ENCODE measurements at regions not wholly inside any gene's neighbourhood (a gene's known extent, or its start where the extent isn't known, plus 50 kb on each side); places are given as distances from the start of the nearest gene placed in this dataset.

DNA sequence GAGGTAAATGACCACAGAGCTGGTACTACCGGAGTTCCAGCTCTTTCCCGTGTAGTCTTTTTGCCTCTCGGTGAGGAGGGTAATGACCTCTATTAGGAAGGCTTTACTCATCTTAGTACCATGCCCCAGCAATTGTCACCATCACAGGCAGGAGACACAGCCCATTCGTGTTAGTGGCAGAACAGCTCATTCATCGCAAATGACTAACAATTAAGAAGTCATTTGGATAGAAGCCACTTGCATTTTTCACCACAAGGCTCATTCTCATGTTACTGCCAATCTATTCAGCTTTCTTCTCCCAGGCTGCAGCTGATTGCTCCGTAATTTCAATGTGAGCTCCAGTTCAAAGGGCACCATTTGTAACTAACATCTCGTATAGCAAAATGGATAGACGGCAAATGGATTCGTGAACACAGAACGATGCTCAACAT, 718.8 kb upstream of the TMEM132C start:
- H3K4me1 ChIP-seq (ENCODE audit: low read depth): no peaks in the 10 kb centered on the region
- H3K4me3 ChIP-seq: no peak overlapping the region
- H3K36me3 ChIP-seq: no peaks in the 10 kb centered on the region
- no peaks in the 10 kb centered on the region for H3K27me3 ChIP-seq
- no peak overlapping the region for H3K27ac ChIP-seq
- H3K9me3 ChIP-seq (ENCODE audit: low read depth): no peaks in the 10 kb centered on the region
- no peak for DNase-seq (ENCODE audit: low read depth in 1 of 2, low spot score in 1 of 2)
- TF ChIP-seq, protein P1, sequence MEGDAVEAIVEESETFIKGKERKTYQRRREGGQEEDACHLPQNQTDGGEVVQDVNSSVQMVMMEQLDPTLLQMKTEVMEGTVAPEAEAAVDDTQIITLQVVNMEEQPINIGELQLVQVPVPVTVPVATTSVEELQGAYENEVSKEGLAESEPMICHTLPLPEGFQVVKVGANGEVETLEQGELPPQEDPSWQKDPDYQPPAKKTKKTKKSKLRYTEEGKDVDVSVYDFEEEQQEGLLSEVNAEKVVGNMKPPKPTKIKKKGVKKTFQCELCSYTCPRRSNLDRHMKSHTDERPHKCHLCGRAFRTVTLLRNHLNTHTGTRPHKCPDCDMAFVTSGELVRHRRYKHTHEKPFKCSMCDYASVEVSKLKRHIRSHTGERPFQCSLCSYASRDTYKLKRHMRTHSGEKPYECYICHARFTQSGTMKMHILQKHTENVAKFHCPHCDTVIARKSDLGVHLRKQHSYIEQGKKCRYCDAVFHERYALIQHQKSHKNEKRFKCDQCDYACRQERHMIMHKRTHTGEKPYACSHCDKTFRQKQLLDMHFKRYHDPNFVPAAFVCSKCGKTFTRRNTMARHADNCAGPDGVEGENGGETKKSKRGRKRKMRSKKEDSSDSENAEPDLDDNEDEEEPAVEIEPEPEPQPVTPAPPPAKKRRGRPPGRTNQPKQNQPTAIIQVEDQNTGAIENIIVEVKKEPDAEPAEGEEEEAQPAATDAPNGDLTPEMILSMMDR (IDR thresholded peaks at IDR 0.05; ENCODE audit: low read depth, low read length): no peak

DNA sequence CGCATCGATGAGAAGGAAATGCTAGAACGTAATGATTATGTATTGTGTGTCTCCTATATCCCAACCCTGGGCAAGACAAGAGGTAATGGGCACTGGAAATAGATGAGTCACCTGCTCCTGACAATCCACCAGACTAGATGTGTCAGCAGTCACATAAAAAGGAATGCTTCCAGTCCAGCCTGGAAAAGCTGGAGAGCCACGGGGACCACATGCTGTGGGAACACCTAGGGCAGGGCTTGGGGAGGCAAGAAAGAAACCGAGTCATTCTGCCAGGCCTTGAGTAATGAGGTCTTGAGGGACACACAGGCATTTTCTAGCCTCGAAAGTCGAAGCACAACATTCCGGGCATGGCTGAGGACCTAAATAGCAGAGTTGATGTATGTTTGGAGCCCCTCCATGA, 716.7 kb upstream of the TMEM132C start:
- no peak overlapping the region for H3K4me3 ChIP-seq
- H3K27me3 ChIP-seq: no peaks in the 10 kb centered on the region
- TF ChIP-seq, protein P1 (IDR thresholded peaks at IDR 0.05; ENCODE audit: low read depth, low read length): no peak
- H3K4me1 ChIP-seq (ENCODE audit: low read depth): no peaks in the 10 kb centered on the region
- no peak for DNase-seq (ENCODE audit: low read depth in 1 of 2, low spot score in 1 of 2)
- H3K9me3 ChIP-seq (ENCODE audit: low read depth): no peaks in the 10 kb centered on the region
- H3K36me3 ChIP-seq: no peaks in the 10 kb centered on the region
- no peak overlapping the region for H3K27ac ChIP-seq

DNA sequence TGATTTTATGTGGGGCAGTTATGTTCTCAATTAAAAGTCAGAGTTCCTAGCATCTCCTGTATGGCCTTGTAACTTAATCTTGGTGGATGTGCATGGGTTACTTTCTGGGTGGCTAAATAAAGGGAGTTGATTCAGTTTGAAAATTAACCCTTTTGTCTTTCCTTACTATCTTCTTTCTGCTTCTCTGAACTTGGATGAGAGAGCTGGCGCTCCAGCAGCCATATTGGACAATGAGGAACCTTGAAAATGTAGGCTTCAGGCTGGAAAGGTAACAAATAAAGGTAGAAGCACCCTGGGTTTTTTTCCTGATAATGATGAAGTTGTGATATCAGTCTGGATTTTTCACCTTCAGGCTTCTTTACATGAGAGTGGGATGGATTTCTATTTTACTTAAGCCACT, 714.1 kb upstream of the TMEM132C start:
- DNase-seq (ENCODE audit: low read depth in 1 of 2, low spot score in 1 of 2): no peak
- TF ChIP-seq, protein P1 (IDR thresholded peaks at IDR 0.05; ENCODE audit: low read depth, low read length): no peak
- H3K27ac ChIP-seq: no peak overlapping the region

DNA sequence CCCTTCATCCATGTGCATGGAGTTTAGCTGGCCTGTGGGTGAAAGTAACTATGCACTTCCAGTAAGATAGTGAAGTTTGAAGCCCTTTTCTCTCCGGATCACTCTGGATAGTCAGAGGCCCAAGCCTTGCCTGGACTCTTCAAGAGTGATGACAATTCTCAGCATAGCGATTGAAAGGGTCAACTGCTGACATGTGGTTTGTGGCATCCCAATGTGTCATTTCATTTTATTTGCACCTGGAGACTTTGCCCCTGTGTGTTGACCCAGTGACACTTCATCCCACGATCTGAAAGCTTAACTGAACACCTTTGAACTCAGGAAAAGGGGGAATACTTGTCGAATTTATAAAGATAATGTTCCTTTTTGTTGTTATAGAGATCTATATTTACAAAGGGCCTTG, 711.9 kb upstream of the TMEM132C start:
- no peaks in the 10 kb centered on the region for H3K36me3 ChIP-seq
- no peak overlapping the region for H3K4me3 ChIP-seq
- DNase-seq (ENCODE audit: low read depth in 1 of 2, low spot score in 1 of 2): no peak
- H3K27ac ChIP-seq: no peak overlapping the region
- TF ChIP-seq, protein P1 (IDR thresholded peaks at IDR 0.05; ENCODE audit: low read depth, low read length): no peak
- H3K9me3 ChIP-seq (ENCODE audit: low read depth): no peaks in the 10 kb centered on the region
- H3K4me1 ChIP-seq (ENCODE audit: low read depth): no peaks in the 10 kb centered on the region
- H3K27me3 ChIP-seq: no peaks in the 10 kb centered on the region

More for the DNA sequence above, 714.1 kb upstream of the TMEM132C start:
- H3K4me3 ChIP-seq: no peak overlapping the region
- H3K9me3 ChIP-seq (ENCODE audit: low read depth): no peaks in the 10 kb centered on the region
- no peaks in the 10 kb centered on the region for H3K4me1 ChIP-seq (ENCODE audit: low read depth)
- no peaks in the 10 kb centered on the region for H3K36me3 ChIP-seq
- no peaks in the 10 kb centered on the region for H3K27me3 ChIP-seq

DNA sequence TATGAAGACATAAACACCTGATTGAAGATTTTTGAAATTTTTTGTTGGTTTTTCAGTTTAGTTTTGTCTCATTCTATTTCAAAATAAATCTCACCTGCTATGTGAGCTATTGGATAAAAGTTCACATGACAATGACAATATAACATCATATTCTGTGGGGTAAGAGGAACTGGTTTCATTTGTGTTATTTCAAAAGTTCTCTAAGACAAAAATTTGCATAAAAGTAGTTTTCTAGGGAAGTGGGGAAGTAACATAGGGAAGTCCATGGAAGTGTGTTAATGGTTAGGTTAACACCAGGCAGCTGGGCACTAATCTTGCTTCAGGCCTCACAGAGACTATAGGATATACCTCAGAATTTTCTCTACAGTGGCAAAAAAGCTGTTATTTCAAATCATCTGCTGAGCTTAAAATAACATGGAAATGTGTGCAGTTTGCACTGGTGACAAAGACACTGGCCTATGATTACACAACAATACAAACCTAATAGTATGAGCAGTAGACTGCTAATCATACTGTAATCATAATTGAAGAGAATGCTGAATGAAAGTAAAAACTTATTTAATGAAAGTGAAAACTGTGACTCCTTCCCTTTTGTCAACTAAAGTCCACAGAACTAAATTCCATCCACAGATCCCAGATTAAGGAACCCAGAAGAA, 710.6 kb upstream of the TMEM132C start:
- H3K4me1 ChIP-seq (ENCODE audit: low read depth): no peaks in the 10 kb centered on the region
- H3K9me3 ChIP-seq (ENCODE audit: low read depth): no peaks in the 10 kb centered on the region
- DNase-seq (ENCODE audit: low read depth in 1 of 2, low spot score in 1 of 2): no peak
- H3K27ac ChIP-seq: no peak overlapping the region
- TF ChIP-seq, protein P1 (IDR thresholded peaks at IDR 0.05; ENCODE audit: low read depth, low read length): no peak
- no peaks in the 10 kb centered on the region for H3K36me3 ChIP-seq
- no peaks in the 10 kb centered on the region for H3K27me3 ChIP-seq
- no peak overlapping the region for H3K4me3 ChIP-seq
